ENCODE measurements at regions not wholly inside any gene's neighbourhood (a gene's known extent, or its start where the extent isn't known, plus 50 kb on each side); places are given as distances from the start of the nearest gene placed in this dataset.
A peak's percentile ranks its signal among the peaks of the same experiment; 100 is the strongest.
"Not testable (repeated sequence)": the region's sequence is repeated elsewhere in the genome, so short reads cannot be mapped to it uniquely, and the experiment has no call there.

GRCh38 chr5:42949348-42950115, 90.6 kb downstream of the ANXA2R start:
- peak; percentile 27 to 37 for DNase-seq (ENCODE audit: low read depth in 2 of 2)

DNA sequence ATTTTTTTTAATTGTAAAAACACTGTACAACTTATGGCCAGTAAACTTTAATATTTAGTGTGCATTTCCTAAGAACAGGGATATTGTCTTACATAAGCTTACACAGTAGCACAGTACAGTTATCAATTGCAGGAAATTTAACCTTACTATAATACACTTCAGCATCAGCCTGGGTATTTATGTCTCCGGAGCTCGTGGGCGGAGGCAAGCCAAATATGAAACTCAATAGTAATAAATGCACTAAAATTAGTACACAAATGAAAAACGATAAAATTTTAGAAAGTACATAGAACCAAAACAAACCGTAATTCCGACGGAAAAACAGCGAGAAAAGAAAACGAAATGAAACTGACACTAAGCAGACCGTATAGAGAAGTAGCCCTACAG, 91.2 kb downstream of the ANXA2R start:
- DNase-seq (ENCODE audit: low read depth in 2 of 2): no peak

DNA sequence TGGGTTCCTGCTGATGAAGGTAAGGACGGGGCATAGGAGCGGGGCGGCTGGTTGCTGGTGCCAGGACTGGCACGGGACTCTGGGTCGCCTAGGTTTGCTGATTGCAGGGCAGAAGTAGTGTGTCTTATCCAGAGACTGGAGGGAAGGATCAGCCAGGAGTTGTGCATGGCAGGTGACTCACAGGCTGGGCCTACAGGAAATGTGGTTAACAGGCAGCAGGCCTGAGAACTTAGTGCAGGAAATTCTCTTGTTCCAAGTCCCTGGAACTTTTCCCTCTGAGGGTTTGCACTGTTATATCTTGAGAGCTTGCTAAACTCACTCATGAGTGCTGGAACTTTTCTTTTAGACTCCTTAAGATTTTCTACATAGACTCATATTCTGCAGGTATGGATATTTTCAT, 95.1 kb downstream of the ANXA2R start:
- DNase-seq (ENCODE audit: low read depth in 2 of 2): no peak

GRCh38 chr5:42943931-42944631, 96.0 kb downstream of the ANXA2R start:
- DNase-seq (ENCODE audit: low read depth in 2 of 2): no peak

DNA sequence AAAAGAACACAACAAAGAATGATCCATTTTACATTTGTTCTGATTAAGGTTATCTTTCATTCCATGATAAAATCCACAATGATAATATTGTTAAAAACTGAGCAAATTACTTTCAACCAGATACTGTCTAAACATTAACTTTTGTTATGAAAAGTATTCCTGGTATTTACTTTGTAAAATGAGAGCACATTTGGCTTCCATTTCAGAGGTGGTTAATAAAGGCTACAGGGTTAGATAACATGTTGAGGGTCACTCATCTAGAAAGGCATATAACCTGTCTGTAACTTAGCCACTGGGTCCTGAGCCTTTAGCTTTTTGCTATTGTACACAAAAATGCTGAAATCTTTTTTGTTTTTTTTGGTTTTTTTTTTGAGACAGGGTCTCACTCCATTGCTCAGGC, 99.3 kb downstream of the ANXA2R start:
- DNase-seq (ENCODE audit: low read depth in 2 of 2): no peak

DNA sequence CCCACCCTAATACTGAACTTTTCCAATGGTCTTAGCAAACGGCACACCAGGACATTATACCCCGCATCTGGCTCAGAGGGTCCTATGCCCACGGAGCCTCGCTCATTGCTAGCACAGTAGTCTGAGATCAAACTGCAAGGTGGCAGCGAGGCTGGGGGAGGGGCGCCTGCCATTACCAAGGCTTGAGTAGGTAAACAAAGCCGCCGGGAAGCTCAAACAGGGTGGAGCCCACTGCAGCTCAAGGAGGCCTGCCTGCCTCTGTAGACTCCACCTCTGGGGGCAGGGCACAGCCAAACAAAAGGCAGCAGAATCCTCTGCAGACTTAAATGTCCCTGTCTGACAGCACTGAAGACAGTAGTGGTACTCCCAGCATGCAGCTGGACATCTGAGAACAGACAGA, 108.1 kb downstream of the ANXA2R start:
- not testable (repeated sequence) for DNase-seq (ENCODE audit: low read depth in 2 of 2)

DNA sequence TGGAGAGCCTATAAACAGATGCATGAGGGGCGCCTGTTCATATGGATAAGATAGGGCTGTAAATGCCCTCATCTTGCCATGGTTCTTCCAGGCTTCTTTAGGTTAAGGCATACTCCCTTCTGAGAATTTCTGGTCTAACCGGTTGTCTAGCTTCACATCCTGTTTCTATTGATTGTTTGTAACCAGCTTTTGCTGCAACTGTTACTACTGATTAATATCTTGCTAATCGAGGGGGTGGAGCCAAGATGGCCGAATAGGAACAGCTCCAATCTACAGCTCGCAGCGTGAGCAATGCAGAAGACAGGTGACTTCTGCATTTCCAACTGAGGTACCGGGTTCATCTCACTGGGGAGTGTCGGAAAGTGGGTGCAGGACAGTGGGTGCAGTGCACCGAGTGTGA, 108.7 kb downstream of the ANXA2R start:
- not testable (repeated sequence) for DNase-seq (ENCODE audit: low read depth in 2 of 2)

GRCh38 chr5:42930934-42931333, 109.2 kb downstream of the ANXA2R start:
- no peak for DNase-seq (ENCODE audit: low read depth in 2 of 2)

DNA sequence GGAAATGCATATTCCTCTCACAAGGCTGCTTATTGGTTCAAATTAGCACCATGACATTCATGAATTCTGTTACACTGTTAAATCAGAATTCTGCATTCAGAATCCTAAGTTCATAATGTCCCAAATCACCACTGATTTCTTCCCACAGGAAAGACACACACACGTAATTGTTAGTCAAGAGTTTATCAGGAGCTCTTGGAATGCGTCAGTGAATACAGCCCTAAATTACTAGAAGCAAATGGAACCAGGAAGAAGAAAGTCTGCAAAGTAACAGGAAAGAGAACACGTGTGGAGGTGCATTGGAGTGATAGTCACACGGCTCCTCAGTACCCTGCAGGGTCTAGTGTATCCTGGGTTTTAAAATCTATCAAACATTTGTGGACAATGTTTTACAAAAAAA, 110.2 kb downstream of the ANXA2R start:
- no peak for DNase-seq (ENCODE audit: low read depth in 2 of 2)

DNA sequence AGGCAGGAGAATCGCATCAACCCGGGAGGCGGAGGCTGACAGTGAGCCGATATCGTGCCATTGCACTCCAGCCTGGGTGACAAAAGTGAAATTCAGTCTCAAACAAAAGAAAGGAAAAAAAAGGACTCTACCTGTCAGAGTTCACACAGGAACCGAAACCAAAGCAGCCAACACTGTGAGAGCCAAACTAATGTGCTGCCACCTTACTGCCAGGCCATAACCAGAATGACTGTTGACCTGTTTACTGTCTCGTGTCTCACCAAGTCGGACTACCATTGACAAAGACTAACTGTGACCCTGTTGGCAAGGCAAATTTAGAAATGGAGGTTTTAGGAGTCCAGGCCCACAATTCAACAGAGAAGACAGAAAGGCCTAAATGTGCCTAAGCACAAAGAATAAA, 112.4 kb downstream of the ANXA2R start:
- no peak for DNase-seq (ENCODE audit: low read depth in 2 of 2)

GRCh38 chr5:42924686-42925085, 113.0 kb upstream of the SELENOP start:
- DNase-seq (ENCODE audit: low read depth in 2 of 2): no peak

DNA sequence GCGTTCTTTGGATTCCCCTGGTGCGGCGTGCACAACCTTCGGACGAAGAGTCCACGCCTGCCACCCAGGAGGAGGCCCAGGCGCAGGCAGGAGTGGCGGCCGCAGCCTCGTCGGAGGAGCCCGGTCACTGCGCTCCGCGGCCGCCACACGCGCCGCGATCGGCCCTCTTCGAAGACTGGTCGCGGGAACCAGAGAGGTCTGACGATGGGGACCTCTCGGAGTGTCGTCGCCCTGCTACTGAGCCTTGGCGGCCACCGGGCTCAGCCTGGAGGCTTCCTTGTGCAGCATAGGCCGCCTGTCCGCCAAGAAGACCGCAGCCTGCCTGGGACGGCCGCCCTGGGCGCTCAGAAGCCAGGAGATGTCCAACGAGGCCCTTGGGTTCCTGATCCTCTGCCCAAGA, 112.5 kb upstream of the SELENOP start:
- DNase-seq (ENCODE audit: low read depth in 2 of 2): no peak

- DNase-seq (ENCODE audit: low read depth in 2 of 2): no peak
These were observed 112.0 kb upstream of the SELENOP start for GRCh38 chr5:42923710-42924109.

DNA sequence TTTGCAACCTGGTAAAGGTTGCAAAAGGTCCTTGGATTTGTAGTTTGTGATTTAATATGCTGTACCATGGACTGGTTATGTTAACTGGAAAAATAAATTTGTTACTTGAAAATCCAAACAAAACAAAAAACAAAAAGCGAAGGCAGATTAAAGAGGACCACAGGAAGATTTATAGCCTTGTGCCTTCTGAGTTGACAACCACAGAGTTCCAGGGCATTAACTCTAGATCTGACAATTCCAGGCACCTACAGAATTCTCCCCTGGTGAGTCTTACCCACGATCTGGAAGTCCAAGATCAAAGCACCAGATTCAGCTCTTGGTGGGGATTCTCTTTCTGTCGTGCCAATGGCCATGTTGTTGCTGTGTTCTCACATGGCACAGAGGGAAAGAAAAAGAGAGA, 107.9 kb upstream of the SELENOP start:
- no peak for DNase-seq (ENCODE audit: low read depth in 2 of 2)

DNA sequence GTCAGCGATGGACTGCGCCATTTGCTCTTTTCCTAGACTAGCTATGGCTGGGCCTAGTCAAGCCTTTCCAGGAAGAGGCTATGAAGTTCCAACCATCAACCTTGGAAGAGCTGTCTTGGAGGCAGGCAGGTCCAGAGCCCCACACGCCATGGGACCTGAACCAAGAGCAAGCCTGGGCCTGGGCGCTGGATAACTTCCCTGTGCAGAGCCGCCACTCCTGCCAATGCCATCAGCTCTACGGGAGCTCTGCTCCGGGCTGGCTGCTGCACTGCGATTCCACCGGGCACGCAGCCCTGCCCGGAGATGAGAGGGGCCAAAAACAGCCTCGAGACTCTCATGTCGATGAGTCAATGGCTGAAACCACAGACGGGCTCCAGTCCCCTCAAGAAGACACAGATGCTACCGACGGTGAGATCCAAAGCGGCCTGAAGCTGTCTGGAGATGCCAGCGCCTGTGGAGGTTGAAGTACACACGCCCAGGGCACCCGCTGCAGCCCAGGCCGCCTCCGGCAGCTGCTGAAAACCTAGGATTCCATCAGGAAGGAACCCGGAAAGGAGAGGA, 103.7 kb upstream of the SELENOP start:
- DNase-seq (ENCODE audit: low read depth in 2 of 2): no peak

- peak; percentile 24 for DNase-seq (ENCODE audit: low read depth in 2 of 2)
These were observed 100.6 kb upstream of the SELENOP start for GRCh38 chr5:42912184-42912798.

GRCh38 chr5:42908509-42909488, 97.1 kb upstream of the SELENOP start:
- DNase-seq (ENCODE audit: low read depth in 2 of 2): peak; percentile 78 to 86

- DNase-seq (ENCODE audit: low read depth in 2 of 2): no peak
These were observed 96.4 kb upstream of the SELENOP start for GRCh38 chr5:42908086-42908485.

- no peak for DNase-seq (ENCODE audit: low read depth in 2 of 2)
These were observed 94.1 kb upstream of the SELENOP start for GRCh38 chr5:42905827-42906226.

DNA sequence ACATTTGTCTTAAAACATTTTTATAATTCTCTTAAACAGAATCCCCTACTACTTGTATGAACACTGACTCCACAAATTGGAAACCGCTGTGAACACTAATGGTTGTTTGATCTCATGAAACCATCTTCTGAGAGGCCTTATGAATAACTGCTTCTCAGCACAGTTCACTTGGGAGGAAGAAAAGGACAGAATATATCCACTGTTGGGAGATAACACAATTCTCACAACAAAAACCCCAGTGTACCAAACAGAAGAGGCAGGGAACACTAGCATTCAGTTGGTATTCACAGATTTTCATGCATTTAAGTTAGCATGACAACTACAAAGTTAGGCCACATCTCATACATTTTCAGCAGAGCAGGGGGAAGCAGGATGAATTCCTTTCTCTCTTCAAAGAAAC, 89.0 kb upstream of the SELENOP start:
- DNase-seq (ENCODE audit: low read depth in 2 of 2): no peak

GRCh38 chr5:42898760-42899159, 87.1 kb upstream of the SELENOP start:
- no peak for DNase-seq (ENCODE audit: low read depth in 2 of 2)
